ENCODE measurements at regions not wholly inside any gene's neighbourhood (a gene's known extent, or its start where the extent isn't known, plus 50 kb on each side); places are given as distances from the start of the nearest gene placed in this dataset.
A peak's percentile ranks its signal among the peaks of the same experiment; 100 is the strongest.

DNA sequence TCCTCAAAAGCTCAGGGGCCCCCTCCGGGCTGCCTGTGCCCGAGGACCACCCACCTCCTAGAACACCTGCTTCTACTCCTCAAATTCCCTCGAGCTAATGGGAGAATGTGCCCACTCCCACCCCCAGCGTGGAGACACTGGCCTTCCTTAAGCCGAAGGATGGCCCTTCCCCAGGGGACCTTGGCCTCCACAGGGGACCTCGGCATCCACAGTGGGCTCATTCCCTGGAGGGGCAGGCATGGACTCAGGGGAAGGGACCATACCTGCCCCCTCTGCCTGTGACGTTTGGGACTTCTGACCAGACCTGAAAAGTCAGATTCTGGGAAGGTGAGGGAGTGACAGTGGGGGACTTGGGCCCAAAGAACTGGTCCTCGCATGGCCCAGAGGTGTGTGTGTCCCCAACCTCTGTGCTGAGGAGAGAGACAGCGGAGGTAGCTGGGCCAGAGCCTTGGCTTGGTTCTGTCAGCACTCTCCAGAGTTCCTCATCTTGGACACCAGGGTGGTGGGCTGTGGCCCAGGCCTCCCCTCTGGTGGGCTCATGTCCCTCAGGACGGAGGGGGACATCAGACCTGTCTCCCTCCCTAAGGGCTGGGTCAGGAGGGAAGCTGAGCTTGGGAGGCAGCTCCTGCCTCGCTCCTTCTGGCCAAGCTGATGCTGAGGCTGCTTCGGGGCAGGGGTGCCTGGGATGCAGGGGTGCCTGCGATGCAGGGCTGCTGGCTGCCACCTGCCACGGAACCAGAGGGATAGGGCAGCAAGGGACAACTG lies 240.4 kb downstream of the HAUS1 start:
- no peaks in the 10 kb centered on the region for H3K27me3 ChIP-seq (ENCODE audit: control insufficient read depth in 4 of 4, insufficient read depth in 4 of 4, low read length in 3 of 4)
- H3K9ac ChIP-seq (ENCODE audit: low read depth in 1 of 2, low read length in 2 of 2) = no peak overlapping the region
- H3K4me1 ChIP-seq (ENCODE audit: control insufficient read depth in 4 of 4, insufficient read depth in 4 of 4, low read length in 3 of 4) = peaks cover 3 to 41% (median 23%) of the 10 kb centered on the region in 4 donors
- H3K27ac ChIP-seq (ENCODE audit: low read depth in 1 of 2, low read length in 2 of 2) = peak overlapping the region in 1 of 2 donors; percentile 31
- TF ChIP-seq SP1 (IDR thresholded peaks at IDR 0.05) (no peak), FOXA1 (IDR thresholded peaks at IDR 0.05) (no peak), HNF4A (conservative IDR thresholded peaks at IDR 0.05) (no peak), YY1 (IDR thresholded peaks at IDR 0.05) (no peak), EGR1 (IDR thresholded peaks at IDR 0.05; ENCODE audit: low read depth in 2 of 2) (no peak), NR2F2 (IDR thresholded peaks at IDR 0.05) (no peak), GABPA (IDR thresholded peaks at IDR 0.05 in 1 of 2, conservative IDR thresholded peaks at IDR 0.05 in 1 of 2) (no peak), JUND (IDR thresholded peaks at IDR 0.05) (no peak), FOXA2 (IDR thresholded peaks at IDR 0.05) (no peak), HNF4G (IDR thresholded peaks at IDR 0.05) (no peak), RXRA (IDR thresholded peaks at IDR 0.05) (no peak), TAF1 (conservative IDR thresholded peaks at IDR 0.05) (no peak), RAD21 (IDR thresholded peaks at IDR 0.05) (no peak)
- TF ChIP-seq, protein P1, sequence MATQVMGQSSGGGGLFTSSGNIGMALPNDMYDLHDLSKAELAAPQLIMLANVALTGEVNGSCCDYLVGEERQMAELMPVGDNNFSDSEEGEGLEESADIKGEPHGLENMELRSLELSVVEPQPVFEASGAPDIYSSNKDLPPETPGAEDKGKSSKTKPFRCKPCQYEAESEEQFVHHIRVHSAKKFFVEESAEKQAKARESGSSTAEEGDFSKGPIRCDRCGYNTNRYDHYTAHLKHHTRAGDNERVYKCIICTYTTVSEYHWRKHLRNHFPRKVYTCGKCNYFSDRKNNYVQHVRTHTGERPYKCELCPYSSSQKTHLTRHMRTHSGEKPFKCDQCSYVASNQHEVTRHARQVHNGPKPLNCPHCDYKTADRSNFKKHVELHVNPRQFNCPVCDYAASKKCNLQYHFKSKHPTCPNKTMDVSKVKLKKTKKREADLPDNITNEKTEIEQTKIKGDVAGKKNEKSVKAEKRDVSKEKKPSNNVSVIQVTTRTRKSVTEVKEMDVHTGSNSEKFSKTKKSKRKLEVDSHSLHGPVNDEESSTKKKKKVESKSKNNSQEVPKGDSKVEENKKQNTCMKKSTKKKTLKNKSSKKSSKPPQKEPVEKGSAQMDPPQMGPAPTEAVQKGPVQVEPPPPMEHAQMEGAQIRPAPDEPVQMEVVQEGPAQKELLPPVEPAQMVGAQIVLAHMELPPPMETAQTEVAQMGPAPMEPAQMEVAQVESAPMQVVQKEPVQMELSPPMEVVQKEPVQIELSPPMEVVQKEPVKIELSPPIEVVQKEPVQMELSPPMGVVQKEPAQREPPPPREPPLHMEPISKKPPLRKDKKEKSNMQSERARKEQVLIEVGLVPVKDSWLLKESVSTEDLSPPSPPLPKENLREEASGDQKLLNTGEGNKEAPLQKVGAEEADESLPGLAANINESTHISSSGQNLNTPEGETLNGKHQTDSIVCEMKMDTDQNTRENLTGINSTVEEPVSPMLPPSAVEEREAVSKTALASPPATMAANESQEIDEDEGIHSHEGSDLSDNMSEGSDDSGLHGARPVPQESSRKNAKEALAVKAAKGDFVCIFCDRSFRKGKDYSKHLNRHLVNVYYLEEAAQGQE (IDR thresholded peaks at IDR 0.05) = no peak
- TF ChIP-seq, protein P2, sequence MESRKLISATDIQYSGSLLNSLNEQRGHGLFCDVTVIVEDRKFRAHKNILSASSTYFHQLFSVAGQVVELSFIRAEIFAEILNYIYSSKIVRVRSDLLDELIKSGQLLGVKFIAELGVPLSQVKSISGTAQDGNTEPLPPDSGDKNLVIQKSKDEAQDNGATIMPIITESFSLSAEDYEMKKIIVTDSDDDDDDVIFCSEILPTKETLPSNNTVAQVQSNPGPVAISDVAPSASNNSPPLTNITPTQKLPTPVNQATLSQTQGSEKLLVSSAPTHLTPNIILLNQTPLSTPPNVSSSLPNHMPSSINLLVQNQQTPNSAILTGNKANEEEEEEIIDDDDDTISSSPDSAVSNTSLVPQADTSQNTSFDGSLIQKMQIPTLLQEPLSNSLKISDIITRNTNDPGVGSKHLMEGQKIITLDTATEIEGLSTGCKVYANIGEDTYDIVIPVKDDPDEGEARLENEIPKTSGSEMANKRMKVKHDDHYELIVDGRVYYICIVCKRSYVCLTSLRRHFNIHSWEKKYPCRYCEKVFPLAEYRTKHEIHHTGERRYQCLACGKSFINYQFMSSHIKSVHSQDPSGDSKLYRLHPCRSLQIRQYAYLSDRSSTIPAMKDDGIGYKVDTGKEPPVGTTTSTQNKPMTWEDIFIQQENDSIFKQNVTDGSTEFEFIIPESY (IDR thresholded peaks at IDR 0.05) = no peak
- TF ChIP-seq, protein P3, sequence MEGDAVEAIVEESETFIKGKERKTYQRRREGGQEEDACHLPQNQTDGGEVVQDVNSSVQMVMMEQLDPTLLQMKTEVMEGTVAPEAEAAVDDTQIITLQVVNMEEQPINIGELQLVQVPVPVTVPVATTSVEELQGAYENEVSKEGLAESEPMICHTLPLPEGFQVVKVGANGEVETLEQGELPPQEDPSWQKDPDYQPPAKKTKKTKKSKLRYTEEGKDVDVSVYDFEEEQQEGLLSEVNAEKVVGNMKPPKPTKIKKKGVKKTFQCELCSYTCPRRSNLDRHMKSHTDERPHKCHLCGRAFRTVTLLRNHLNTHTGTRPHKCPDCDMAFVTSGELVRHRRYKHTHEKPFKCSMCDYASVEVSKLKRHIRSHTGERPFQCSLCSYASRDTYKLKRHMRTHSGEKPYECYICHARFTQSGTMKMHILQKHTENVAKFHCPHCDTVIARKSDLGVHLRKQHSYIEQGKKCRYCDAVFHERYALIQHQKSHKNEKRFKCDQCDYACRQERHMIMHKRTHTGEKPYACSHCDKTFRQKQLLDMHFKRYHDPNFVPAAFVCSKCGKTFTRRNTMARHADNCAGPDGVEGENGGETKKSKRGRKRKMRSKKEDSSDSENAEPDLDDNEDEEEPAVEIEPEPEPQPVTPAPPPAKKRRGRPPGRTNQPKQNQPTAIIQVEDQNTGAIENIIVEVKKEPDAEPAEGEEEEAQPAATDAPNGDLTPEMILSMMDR (IDR thresholded peaks at IDR 0.05; ENCODE audit: low read depth, low read length, missing input control) = no peak
- TF ChIP-seq, protein P4, sequence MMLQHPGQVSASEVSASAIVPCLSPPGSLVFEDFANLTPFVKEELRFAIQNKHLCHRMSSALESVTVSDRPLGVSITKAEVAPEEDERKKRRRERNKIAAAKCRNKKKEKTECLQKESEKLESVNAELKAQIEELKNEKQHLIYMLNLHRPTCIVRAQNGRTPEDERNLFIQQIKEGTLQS (IDR thresholded peaks at IDR 0.05) = no peak
- TF ChIP-seq, protein P5, sequence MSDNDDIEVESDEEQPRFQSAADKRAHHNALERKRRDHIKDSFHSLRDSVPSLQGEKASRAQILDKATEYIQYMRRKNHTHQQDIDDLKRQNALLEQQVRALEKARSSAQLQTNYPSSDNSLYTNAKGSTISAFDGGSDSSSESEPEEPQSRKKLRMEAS (IDR thresholded peaks at IDR 0.05) = no peak
- H3K4me3 ChIP-seq (ENCODE audit: low read depth in 1 of 3, low read length in 3 of 3) = no peak overlapping the region
- no peaks in the 10 kb centered on the region for H3K36me3 ChIP-seq (ENCODE audit: control insufficient read depth in 4 of 4, insufficient read depth in 3 of 4, low read depth in 1 of 4, low read length in 3 of 4)
- H3K9me3 ChIP-seq (ENCODE audit: control insufficient read depth in 4 of 4, low read length in 3 of 4) = no peaks in the 10 kb centered on the region
- DNase-seq (ENCODE audit: low spot score) = no peak
- 87% methylated on average over 14 of the region's 14 CpGs for WGBS

Data from liver (tissue), 8 donors.